ENCODE measurements at regions not wholly inside any gene's neighbourhood (a gene's known extent, or its start where the extent isn't known, plus 50 kb on each side); places are given as distances from the start of the nearest gene placed in this dataset.
"Not testable (repeated sequence)": the region's sequence is repeated elsewhere in the genome, so short reads cannot be mapped to it uniquely, and the experiment has no call there.

DNA sequence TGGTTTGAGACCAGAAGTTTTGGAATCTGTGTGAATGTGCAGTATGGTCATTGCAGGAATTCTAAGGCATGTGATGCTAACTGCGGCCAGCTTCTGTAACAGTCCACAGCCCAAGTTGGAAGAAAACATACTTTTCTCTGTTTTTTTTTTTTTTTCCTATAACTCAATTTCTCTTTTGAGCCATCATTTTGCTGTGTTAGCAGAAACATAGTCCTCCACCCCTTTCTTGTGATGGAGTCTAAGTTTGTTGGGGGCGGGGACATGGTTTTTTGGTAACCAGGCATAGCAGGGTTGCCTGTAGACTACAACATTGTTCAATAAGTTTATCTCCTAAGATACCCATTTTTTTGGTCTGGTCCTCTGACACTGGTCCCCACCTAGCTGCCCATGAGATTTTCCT lies 223.2 kb upstream of the ONECUT1 start:
- Histone ChIP-seq H3K27ac (no peak overlapping the region), H3K4me3 (no peak overlapping the region), H3K4me1 (replicated peaks in 1 of 2) (no peaks in the 10 kb centered on the region)
- 0 to 100% (median 86%) methylated on average over 1 to 2 of the region's 2 CpGs; no CpG with 5 or more reads in 2 of the 10 experiments for WGBS, 10 experiments
- in situ Hi-C loops (cut with MboI; ENCODE audit: low pct_unique_long_range_greater_than_20kb in 2 of 9, low sequenced_read_pairs in 9 of 9, unreplicated experiment in 9 of 9), result no loop called here
- no peak for ATAC-seq (replicated peaks in 6 of 8)

DNA sequence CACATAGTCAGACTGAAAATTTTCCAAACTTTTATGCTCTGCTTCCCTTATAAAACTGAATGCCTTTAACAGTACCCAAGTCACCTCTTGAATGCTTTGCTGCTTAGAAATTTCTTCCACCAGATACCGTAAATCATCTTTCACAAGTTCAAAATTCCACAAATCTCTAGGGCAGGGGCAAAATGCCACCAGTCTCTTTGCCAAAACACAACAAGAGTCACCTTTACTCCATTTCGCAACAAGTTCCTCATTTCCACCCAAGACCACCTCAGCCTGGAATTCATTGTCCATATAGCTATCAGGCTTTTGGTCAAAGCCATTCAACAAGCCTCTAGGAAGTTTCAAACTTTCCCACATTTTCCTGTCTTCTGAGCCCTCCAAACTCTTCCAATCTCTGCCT lies 221.6 kb upstream of the ONECUT1 start:
- H3K27ac ChIP-seq; H3K4me3 ChIP-seq; in situ Hi-C loops (cut with MboI; ENCODE audit: low pct_unique_long_range_greater_than_20kb in 2 of 9, low sequenced_read_pairs in 9 of 9, unreplicated experiment in 9 of 9); ATAC-seq (replicated peaks in 6 of 8); H3K4me1 ChIP-seq (replicated peaks in 1 of 2): not testable (repeated sequence)
- WGBS, 10 experiments, result 0 to 100% (median 93%) methylated on average over 1 to 2 of the region's 2 CpGs; no CpG with 5 or more reads in 5 of the 10 experiments

DNA sequence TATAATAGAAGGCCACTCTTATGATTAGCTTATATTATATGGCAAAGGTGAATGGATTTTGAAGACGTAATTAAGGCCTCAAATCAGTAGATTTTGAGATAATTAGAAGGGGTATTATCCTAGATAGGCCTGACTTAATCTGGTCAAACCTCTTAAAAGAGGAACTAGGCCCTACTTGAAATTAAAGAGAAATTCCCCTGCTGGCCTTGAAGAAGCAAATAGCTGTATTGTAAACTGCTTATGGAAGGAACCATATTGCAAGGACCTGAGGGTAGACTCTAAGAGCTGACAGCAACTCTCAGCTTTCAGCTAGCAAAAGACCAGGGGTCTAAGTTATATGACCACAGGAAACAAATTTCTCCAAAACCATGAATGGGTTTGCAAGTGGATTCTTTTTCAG lies 219.0 kb upstream of the ONECUT1 start:
- in situ Hi-C loops (cut with MboI; ENCODE audit: low pct_unique_long_range_greater_than_20kb in 2 of 9, low sequenced_read_pairs in 9 of 9, unreplicated experiment in 9 of 9), result no loop called here
- peaks cover 0 to 4% of the 10 kb centered on the region in 2 donors for H3K4me1 ChIP-seq (replicated peaks in 1 of 2)
- no peak overlapping the region for H3K27ac ChIP-seq
- 0 to 75% (median 0%) methylated on average over 1 of the region's 1 CpG; no CpG with 5 or more reads in 7 of the 10 experiments for WGBS, 10 experiments
- no peak for ATAC-seq (replicated peaks in 6 of 8)
- no peak overlapping the region for H3K4me3 ChIP-seq

DNA sequence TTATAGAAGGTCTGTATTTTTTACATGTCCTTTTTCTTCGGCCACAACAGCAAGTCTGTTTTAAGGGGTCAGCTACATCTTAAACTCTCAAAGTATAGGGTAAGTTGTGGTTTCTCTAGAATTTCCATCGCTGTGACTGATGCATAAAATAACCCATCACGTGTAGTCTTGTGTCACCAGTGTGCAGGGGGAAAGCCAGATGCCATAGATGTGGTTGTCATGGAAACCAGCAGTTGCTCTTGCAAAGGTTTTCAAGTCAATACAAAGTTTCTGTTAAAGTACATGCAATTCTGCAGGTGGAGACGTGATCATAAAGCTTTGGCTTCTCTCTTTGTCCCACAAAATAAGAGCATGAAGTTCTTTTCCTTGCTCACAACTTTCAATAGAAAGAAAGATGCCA lies 210.3 kb upstream of the ONECUT1 start:
- Histone ChIP-seq H3K27ac (no peak overlapping the region), H3K4me3 (no peak overlapping the region), H3K4me1 (replicated peaks in 1 of 2) (peaks cover 8 to 24% of the 10 kb centered on the region in 2 donors)
- in situ Hi-C loops (cut with MboI; ENCODE audit: low pct_unique_long_range_greater_than_20kb in 2 of 9, low sequenced_read_pairs in 9 of 9, unreplicated experiment in 9 of 9), result no loop called here
- 0 to 60% (median 18%) methylated on average over 1 to 4 of the region's 4 CpGs; no CpG with 5 or more reads in 2 of the 10 experiments for WGBS, 10 experiments
- peak in 5 of 8 experiments; percentile 57 to 78 (median 70) for ATAC-seq (replicated peaks in 6 of 8)

DNA sequence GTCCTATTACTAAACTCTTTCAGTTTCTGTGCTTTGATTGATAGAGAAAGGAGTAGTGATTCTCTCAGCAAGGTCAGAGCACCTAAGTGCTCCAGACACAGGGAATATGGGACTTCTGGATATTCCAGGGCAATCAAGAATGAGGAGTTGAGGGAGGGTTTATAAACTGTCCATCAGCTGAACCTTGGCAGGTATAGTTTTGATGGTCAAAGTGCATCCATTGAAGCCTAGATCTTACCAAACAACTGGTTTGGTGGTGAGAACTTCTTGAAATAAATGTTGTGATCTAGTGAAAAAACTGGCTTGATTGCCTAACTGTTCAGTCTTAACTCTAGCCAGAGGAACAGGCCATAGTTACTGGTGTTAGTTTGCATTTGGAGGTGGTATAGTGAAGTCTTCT lies 207.0 kb upstream of the ONECUT1 start:
- ATAC-seq (replicated peaks in 6 of 8), result no peak
- no peak overlapping the region for H3K4me3 ChIP-seq
- H3K4me1 ChIP-seq (replicated peaks in 1 of 2), result peaks cover 8 to 16% of the 10 kb centered on the region in 2 donors
- in situ Hi-C loops (cut with MboI; ENCODE audit: low pct_unique_long_range_greater_than_20kb in 2 of 9, low sequenced_read_pairs in 9 of 9, unreplicated experiment in 9 of 9), result no loop called here
- H3K27ac ChIP-seq, result no peak overlapping the region

DNA sequence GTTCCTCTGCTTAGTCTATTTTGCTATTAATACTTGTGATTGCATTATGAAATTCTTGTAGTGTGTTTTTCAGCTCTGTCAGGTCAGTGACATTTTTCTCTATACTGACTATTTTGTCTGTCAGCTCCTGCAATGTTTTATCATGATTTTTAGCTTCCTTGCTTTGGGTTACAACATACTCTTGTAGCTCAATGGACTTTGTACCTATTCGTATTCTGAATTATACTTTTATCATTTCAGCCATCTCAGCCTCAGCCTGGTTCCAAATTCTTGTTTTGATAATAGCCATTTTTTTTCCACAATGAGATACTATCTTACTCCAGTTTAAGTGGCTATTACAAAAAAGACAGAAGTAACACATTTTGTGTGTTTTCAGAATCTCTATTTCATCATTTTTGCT lies 204.2 kb upstream of the ONECUT1 start:
- 0 to 100% (median 42%) methylated on average over 1 of the region's 1 CpG; no CpG with 5 or more reads in 1 of the 10 experiments for WGBS, 10 experiments
- ATAC-seq (replicated peaks in 6 of 8), result no peak
- Histone ChIP-seq H3K27ac (no peak overlapping the region), H3K4me1 (replicated peaks in 1 of 2) (no peaks in the 10 kb centered on the region), H3K4me3 (no peak overlapping the region)
- in situ Hi-C loops (cut with MboI; ENCODE audit: low pct_unique_long_range_greater_than_20kb in 2 of 9, low sequenced_read_pairs in 9 of 9, unreplicated experiment in 9 of 9), result no loop called here

DNA sequence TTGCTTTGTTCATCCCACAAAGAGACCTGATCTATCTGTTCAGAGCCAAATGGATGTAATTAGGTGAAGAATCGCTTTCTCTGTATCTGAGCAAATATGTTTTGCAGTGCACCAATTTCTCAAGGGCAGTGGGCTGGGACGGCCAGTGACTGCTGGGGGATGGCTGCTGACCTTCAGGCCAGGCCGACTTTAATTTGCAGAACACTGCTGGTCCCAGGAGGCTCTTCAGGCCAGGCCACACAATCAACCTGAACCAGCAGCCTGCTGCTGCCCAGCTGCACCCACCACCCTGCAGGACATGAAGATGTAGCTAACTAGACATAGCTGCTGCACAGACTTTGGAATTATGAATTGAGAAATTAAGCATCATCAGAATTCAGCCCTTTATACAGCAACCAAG lies 194.4 kb upstream of the ONECUT1 start:
- in situ Hi-C loops (cut with MboI; ENCODE audit: low pct_unique_long_range_greater_than_20kb in 2 of 9, low sequenced_read_pairs in 9 of 9, unreplicated experiment in 9 of 9), result no loop called here
- peak in 5 of 8 experiments; percentile 24 to 88 (median 80) for ATAC-seq (replicated peaks in 6 of 8)
- WGBS, 10 experiments, result 0 to 33% (median 21%) methylated on average over 1 to 3 of the region's 3 CpGs; no CpG with 5 or more reads in 3 of the 10 experiments

DNA sequence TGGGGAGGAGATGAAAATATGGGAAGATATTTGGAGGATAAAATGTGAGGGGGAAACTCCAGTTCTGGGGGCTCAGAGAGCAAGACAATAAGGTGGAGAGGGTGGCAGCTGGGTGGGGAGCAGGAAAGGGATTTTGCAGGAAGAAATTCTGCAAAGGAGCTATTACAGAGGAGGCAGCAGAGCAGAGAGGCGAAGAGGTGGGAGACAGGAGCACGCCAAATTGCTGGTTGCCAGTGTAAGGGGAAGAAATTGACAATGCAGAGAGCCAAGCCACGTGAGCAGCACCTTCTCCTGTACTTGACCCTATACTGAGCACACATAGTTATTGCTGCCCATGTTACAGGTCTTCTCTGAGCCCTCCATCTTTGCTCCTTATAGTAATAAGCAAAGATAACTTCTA lies 190.3 kb upstream of the ONECUT1 start:
- WGBS, 10 experiments, result 0 to 100% (median 0%) methylated on average over 1 to 2 of the region's 3 CpGs; no CpG with 5 or more reads in 5 of the 10 experiments
- in situ Hi-C loops (cut with MboI; ENCODE audit: low pct_unique_long_range_greater_than_20kb in 2 of 9, low sequenced_read_pairs in 9 of 9, unreplicated experiment in 9 of 9), result no loop called here
- no peak overlapping the region for H3K27ac ChIP-seq
- H3K4me1 ChIP-seq (replicated peaks in 1 of 2), result peaks cover 50 to 66% of the 10 kb centered on the region in 2 donors
- ATAC-seq (replicated peaks in 6 of 8), result no peak
- H3K4me3 ChIP-seq, result no peak overlapping the region

More for the DNA sequence above, 194.4 kb upstream of the ONECUT1 start:
- Histone ChIP-seq H3K4me1 (replicated peaks in 1 of 2) (peaks cover 26 to 40% of the 10 kb centered on the region in 2 donors), H3K4me3 (no peak overlapping the region), H3K27ac (peak overlapping the region; percentile 64 to 76)

DNA sequence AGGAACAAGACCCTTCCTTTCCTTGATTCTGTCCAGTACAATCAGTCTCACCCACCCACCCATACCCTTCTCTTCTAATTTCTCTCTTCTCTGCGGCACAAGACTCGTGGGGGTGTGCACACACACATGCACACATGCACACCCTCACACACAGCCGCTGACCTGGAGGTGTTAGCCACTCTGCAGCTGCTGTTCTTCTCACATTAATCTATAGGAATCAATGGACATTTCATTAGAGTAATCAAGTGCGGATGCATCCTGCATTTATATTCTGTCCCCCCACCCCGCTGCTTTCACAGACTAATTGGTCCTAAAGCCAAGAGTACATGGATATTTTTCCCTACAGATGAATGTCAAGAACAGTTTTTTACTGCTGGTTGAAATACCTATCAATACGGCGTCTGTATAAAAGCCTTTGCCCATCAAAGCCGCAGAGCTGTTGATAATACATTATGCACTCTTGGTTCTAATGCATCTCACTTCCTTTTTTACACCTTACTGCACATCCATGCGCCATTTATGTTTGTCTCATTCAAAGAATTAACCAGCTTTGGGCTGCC lies 186.5 kb upstream of the ONECUT1 start:
- WGBS, 10 experiments, result 4 to 100% (median 68%) methylated on average over 1 to 9 of the region's 9 CpGs; no CpG with 5 or more reads in 2 of the 10 experiments
- peak in 5 of 8 experiments; percentile 60 to 74 (median 68) for ATAC-seq (replicated peaks in 6 of 8)
- in situ Hi-C loops (cut with MboI; ENCODE audit: low pct_unique_long_range_greater_than_20kb in 2 of 9, low sequenced_read_pairs in 9 of 9, unreplicated experiment in 9 of 9), result no loop called here
- H3K4me1 ChIP-seq (replicated peaks in 1 of 2), result peaks cover 42 to 56% of the 10 kb centered on the region in 2 donors
- no peak overlapping the region for H3K4me3 ChIP-seq
- peak overlapping the region; percentile 37 to 79 for H3K27ac ChIP-seq

DNA sequence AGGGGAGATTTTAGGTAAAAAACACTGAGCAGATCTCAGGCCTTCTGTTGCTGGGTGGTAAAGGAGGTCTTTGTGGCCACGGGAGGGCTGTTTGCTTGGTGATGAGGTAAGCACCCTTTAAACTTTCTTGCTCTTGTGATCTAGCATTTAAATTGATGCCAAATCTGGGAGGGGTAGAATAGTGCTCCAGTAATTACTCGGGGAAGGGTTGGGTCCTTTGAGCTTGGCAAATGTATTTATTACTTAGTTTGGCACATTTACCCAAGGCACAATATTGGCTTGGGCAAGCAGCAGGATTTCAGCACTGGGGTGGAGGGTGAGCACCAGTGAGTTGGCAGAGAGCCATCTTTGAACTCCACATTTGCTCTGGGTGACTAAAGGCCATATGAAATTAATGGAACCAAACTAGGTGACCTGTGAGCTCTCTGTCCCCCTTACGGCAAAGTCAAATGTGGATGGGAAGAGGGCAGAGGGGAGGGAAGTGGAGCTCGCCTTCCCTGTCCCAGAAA lies 185.9 kb upstream of the ONECUT1 start:
- H3K4me1 ChIP-seq (replicated peaks in 1 of 2), result peaks cover 47 to 62% of the 10 kb centered on the region in 2 donors
- in situ Hi-C loops (cut with MboI; ENCODE audit: low pct_unique_long_range_greater_than_20kb in 2 of 9, low sequenced_read_pairs in 9 of 9, unreplicated experiment in 9 of 9), result no loop called here
- 0 to 100% (median 82%) methylated on average over 1 to 4 of the region's 4 CpGs; no CpG with 5 or more reads in 2 of the 10 experiments for WGBS, 10 experiments
- no peak for ATAC-seq (replicated peaks in 6 of 8)
- no peak overlapping the region for H3K4me3 ChIP-seq
- H3K27ac ChIP-seq, result peak overlapping the region; percentile 37 to 79

DNA sequence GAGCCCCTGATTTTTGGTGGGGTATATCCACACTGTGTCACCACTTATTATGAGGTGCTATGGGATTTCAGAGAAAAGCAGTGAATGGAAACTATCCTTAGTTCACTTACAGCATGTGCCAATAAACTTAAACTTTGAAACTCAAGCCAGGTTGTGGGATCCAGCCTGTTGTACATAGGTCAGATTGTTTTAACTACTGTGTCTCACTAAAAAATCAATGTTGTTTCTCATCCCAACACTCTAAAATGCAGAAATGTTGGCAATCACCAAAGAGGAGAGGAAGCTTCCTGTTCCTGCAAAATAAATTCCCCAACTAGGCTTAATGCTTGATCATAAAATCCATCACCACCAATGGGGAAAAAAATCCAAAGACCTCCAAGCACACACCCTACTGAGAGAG lies 173.7 kb upstream of the ONECUT1 start:
- in situ Hi-C loops (cut with MboI; ENCODE audit: low pct_unique_long_range_greater_than_20kb in 2 of 9, low sequenced_read_pairs in 9 of 9, unreplicated experiment in 9 of 9), result no loop called here
- H3K27ac ChIP-seq, result no peak overlapping the region
- ATAC-seq (replicated peaks in 6 of 8), result no peak
- no peak overlapping the region for H3K4me3 ChIP-seq
- H3K4me1 ChIP-seq (replicated peaks in 1 of 2), result no peaks in the 10 kb centered on the region

DNA sequence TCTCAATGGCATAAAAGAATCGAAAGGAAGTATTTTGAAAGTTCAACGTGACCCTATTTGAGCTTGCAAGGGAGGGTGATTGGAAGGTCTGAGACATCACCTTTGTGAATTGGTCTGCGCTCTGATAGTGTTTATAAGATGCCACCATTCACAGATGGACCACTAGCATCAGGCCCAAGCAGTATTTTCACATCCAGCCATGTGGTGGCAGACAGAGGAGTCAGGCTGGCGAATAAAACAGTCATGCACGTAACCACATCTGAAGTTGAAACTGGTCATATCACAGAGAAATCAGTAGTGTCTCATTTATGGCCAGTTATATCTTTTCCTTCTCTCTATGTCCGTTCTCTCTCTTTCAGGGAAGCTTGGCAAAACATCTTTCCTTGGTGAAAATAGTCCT lies 170.1 kb upstream of the ONECUT1 start:
- no peak for ATAC-seq (replicated peaks in 6 of 8)
- 8 to 100% (median 94%) methylated on average over 1 to 6 of the region's 6 CpGs; no CpG with 5 or more reads in 1 of the 10 experiments for WGBS, 10 experiments
- Histone ChIP-seq H3K4me3 (no peak overlapping the region), H3K27ac (no peak overlapping the region), H3K4me1 (replicated peaks in 1 of 2) (no peaks in the 10 kb centered on the region)
- in situ Hi-C loops (cut with MboI; ENCODE audit: low pct_unique_long_range_greater_than_20kb in 2 of 9, low sequenced_read_pairs in 9 of 9, unreplicated experiment in 9 of 9), result no loop called here

DNA sequence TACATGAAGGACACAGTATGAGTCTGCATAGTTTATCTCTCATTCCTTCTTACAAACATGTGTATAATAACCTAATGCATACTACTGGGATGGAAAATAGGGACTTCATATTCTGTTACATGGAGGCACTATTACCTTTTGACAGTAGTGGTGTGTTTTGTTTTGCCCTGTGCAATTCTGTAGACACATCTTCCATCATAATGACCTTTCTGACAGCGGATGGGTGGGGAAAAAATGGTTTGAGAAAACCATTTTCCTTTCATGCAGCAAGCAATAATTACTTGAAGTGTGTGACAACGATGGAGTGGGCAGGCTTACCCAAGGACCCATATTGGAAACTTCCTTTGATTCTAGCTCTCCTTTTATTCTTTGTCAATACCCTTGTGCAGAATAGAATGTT lies 153.6 kb upstream of the ONECUT1 start:
- Histone ChIP-seq H3K4me3 (no peak overlapping the region), H3K27ac (no peak overlapping the region), H3K4me1 (replicated peaks in 1 of 2) (peaks cover 17 to 37% of the 10 kb centered on the region in 2 donors)
- whole genome bisulfite sequencing, 10 experiments, result 4 to 92% (median 49%) methylated on average over 2 of the region's 2 CpGs; no CpG with 5 or more reads in 3 of the 10 experiments
- no peak for ATAC-seq (replicated peaks in 6 of 8)
- in situ Hi-C loops (cut with MboI; ENCODE audit: low pct_unique_long_range_greater_than_20kb in 2 of 9, low sequenced_read_pairs in 9 of 9, unreplicated experiment in 9 of 9), result no loop called here

DNA sequence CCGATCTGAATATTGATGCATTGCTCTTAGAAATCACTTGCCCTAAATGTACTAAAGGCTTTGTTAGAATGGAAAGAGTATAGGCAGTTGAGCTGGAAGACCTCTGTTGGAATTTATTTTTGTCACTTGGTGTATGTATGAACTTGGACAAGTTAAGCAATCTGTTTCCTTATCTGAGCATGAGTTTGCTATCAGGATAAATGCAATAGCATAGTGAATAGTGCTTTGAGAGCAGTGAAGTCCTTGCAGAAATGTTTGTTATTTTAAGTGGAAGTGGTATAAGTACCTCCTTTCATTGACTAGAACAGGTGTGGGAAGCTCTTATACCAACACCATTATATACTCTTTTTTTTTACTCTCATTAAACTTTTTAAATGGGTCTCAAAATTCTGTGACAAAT lies 146.4 kb upstream of the ONECUT1 start:
- 0 to 100% (median 60%) methylated on average over 1 of the region's 1 CpG; no CpG with 5 or more reads in 5 of the 10 experiments for WGBS, 10 experiments
- H3K4me1 ChIP-seq (replicated peaks in 1 of 2), result peaks cover 5 to 8% of the 10 kb centered on the region in 2 donors
- in situ Hi-C loops (cut with MboI; ENCODE audit: low pct_unique_long_range_greater_than_20kb in 2 of 9, low sequenced_read_pairs in 9 of 9, unreplicated experiment in 9 of 9), result no loop called here
- ATAC-seq (replicated peaks in 6 of 8), result no peak
- H3K4me3 ChIP-seq, result no peak overlapping the region
- H3K27ac ChIP-seq, result no peak overlapping the region

All from motor neuron (in vitro differentiated cells).